ENCODE measurements at regions not wholly inside any gene's neighbourhood (a gene's known extent, or its start where the extent isn't known, plus 50 kb on each side); places are given as distances from the start of the nearest gene placed in this dataset.
"Not testable (repeated sequence)": the region's sequence is repeated elsewhere in the genome, so short reads cannot be mapped to it uniquely, and the experiment has no call there.

GRCh38 chr18:47710451-47710850 is 220.0 kb downstream of the SMAD2 start:
- TF ChIP-seq CTCF (IDR thresholded peaks at IDR 0.05; ENCODE audit: insufficient read depth, low read length, poor library complexity, severe bottlenecking), result no peak

GRCh38 chr18:47709556-47709955 is 220.9 kb downstream of the SMAD2 start:
- no peaks in the 10 kb centered on the region for H3K27me3 ChIP-seq (replicated peaks; ENCODE audit: control insufficient read depth, insufficient read depth, low read length)
- H3K36me3 ChIP-seq (ENCODE audit: control insufficient read depth, insufficient read depth, low read length), result no peaks in the 10 kb centered on the region
- no peak for TF ChIP-seq CTCF (IDR thresholded peaks at IDR 0.05; ENCODE audit: insufficient read depth, low read length, poor library complexity, severe bottlenecking)
- H3K4me3 ChIP-seq (replicated peaks; ENCODE audit: low read depth, low read length), result no peak overlapping the region
- no peak for DNase-seq (ENCODE audit: extremely low read depth, insufficient read length)

More at GRCh38 chr18:47710451-47710850, 220.0 kb downstream of the SMAD2 start:
- Histone ChIP-seq H3K4me3 (replicated peaks; ENCODE audit: low read depth, low read length) (no peak overlapping the region), H3K36me3 (ENCODE audit: control insufficient read depth, insufficient read depth, low read length) (no peaks in the 10 kb centered on the region), H3K27me3 (replicated peaks; ENCODE audit: control insufficient read depth, insufficient read depth, low read length) (no peaks in the 10 kb centered on the region)
- no peak for DNase-seq (ENCODE audit: extremely low read depth, insufficient read length)

- TF ChIP-seq CTCF (IDR thresholded peaks at IDR 0.05; ENCODE audit: insufficient read depth, low read length, poor library complexity, severe bottlenecking), result no peak
- Histone ChIP-seq H3K36me3 (ENCODE audit: control insufficient read depth, insufficient read depth, low read length) (no peaks in the 10 kb centered on the region), H3K27me3 (replicated peaks; ENCODE audit: control insufficient read depth, insufficient read depth, low read length) (no peaks in the 10 kb centered on the region), H3K4me3 (replicated peaks; ENCODE audit: low read depth, low read length) (no peak overlapping the region)
- no peak for DNase-seq (ENCODE audit: extremely low read depth, insufficient read length)
These were observed 222.3 kb downstream of the SMAD2 start for GRCh38 chr18:47708206-47708605.

GRCh38 chr18:47701134-47701533 is 229.3 kb downstream of the SMAD2 start:
- no peaks in the 10 kb centered on the region for H3K36me3 ChIP-seq (ENCODE audit: control insufficient read depth, insufficient read depth, low read length)
- H3K27me3 ChIP-seq (replicated peaks; ENCODE audit: control insufficient read depth, insufficient read depth, low read length), result 0 out of 2 replicates have a peak, but pooled peaks cover 1% of the 10 kb centered on the region
- no peak for DNase-seq (ENCODE audit: extremely low read depth, insufficient read length)
- no peak overlapping the region for H3K4me3 ChIP-seq (replicated peaks; ENCODE audit: low read depth, low read length)
- TF ChIP-seq CTCF (IDR thresholded peaks at IDR 0.05; ENCODE audit: insufficient read depth, low read length, poor library complexity, severe bottlenecking), result no peak

- H3K4me3 ChIP-seq (replicated peaks; ENCODE audit: low read depth, low read length), result no peak overlapping the region
- DNase-seq (ENCODE audit: extremely low read depth, insufficient read length), result no peak
- peaks cover 4% of the 10 kb centered on the region for H3K27me3 ChIP-seq (replicated peaks; ENCODE audit: control insufficient read depth, insufficient read depth, low read length)
- no peaks in the 10 kb centered on the region for H3K36me3 ChIP-seq (ENCODE audit: control insufficient read depth, insufficient read depth, low read length)
- no peak for TF ChIP-seq CTCF (IDR thresholded peaks at IDR 0.05; ENCODE audit: insufficient read depth, low read length, poor library complexity, severe bottlenecking)
These were observed 233.6 kb downstream of the SMAD2 start for GRCh38 chr18:47696870-47697269.

GRCh38 chr18:47691611-47692010 is 238.8 kb downstream of the SMAD2 start:
- Histone ChIP-seq H3K27me3 (replicated peaks; ENCODE audit: control insufficient read depth, insufficient read depth, low read length) (peaks cover 3% of the 10 kb centered on the region), H3K36me3 (ENCODE audit: control insufficient read depth, insufficient read depth, low read length) (no peaks in the 10 kb centered on the region), H3K4me3 (replicated peaks; ENCODE audit: low read depth, low read length) (no peak overlapping the region)
- no peak for TF ChIP-seq CTCF (IDR thresholded peaks at IDR 0.05; ENCODE audit: insufficient read depth, low read length, poor library complexity, severe bottlenecking)
- no peak for DNase-seq (ENCODE audit: extremely low read depth, insufficient read length)

- DNase-seq (ENCODE audit: extremely low read depth, insufficient read length); H3K27me3 ChIP-seq (replicated peaks; ENCODE audit: control insufficient read depth, insufficient read depth, low read length); H3K36me3 ChIP-seq (ENCODE audit: control insufficient read depth, insufficient read depth, low read length); H3K4me3 ChIP-seq (replicated peaks; ENCODE audit: low read depth, low read length): not testable (repeated sequence)
These were observed 239.7 kb downstream of the SMAD2 start for GRCh38 chr18:47690778-47691177.
